ENCODE measurements at regions not wholly inside any gene's neighbourhood (a gene's known extent, or its start where the extent isn't known, plus 50 kb on each side); places are given as distances from the start of the nearest gene placed in this dataset.

GRCh38 chr12:107322063-107322462, 228.7 kb upstream of the CRY1 start:
- peak; percentile 57 to 67 for DNase-seq

GRCh38 chr12:107325075-107325608, 231.8 kb upstream of the CRY1 start:
- no peak for DNase-seq

- DNase-seq: no peak
Observed at GRCh38 chr12:107326237-107326636, 232.9 kb upstream of the CRY1 start.

GRCh38 chr12:107327651-107328182, 234.4 kb upstream of the CRY1 start:
- DNase-seq: no peak

- peak; percentile 21 to 27 for DNase-seq
Observed at GRCh38 chr12:107328442-107329133, 235.2 kb upstream of the CRY1 start.

- DNase-seq: no peak
Observed at GRCh38 chr12:107329569-107330324, 236.4 kb upstream of the CRY1 start.

GRCh38 chr12:107330831-107331431, 237.6 kb upstream of the CRY1 start:
- no peak for DNase-seq

- DNase-seq: no peak
Observed at GRCh38 chr12:107331471-107331870, 238.1 kb upstream of the CRY1 start.

- no peak for DNase-seq
Observed at GRCh38 chr12:107331912-107332311, 238.6 kb upstream of the CRY1 start.

- no peak for DNase-seq
Observed at GRCh38 chr12:107332743-107333142, 239.4 kb upstream of the CRY1 start.

GRCh38 chr12:107335802-107336570, 242.6 kb upstream of the CRY1 start:
- DNase-seq: no peak

- DNase-seq: no peak
Observed at GRCh38 chr12:107336695-107337094, 243.3 kb upstream of the CRY1 start.

- DNase-seq: peak in 1 of 2 experiments; percentile 22
Observed at GRCh38 chr12:107337346-107338095, 244.2 kb upstream of the CRY1 start.

GRCh38 chr12:107339487-107339886, 246.1 kb upstream of the CRY1 start:
- no peak for DNase-seq

GRCh38 chr12:107339932-107340331, 246.6 kb upstream of the CRY1 start:
- no peak for DNase-seq

- no peak for DNase-seq
Observed at GRCh38 chr12:107340898-107341297, 247.5 kb upstream of the CRY1 start.

GRCh38 chr12:107344035-107344808, 250.9 kb upstream of the CRY1 start:
- no peak for DNase-seq

GRCh38 chr12:107347261-107347660, 253.9 kb upstream of the CRY1 start:
- DNase-seq: no peak

- no peak for DNase-seq
Observed at GRCh38 chr12:107349008-107349747, 255.8 kb upstream of the CRY1 start.

GRCh38 chr12:107349839-107350238, 256.5 kb upstream of the CRY1 start:
- DNase-seq: no peak
